HFFc6 (cell line): ENCODE measurements at regions not wholly inside any gene's neighbourhood (a gene's known extent, or its start where the extent isn't known, plus 50 kb on each side); places are given as distances from the start of the nearest gene placed in this dataset.
"Not testable (repeated sequence)": the region's sequence is repeated elsewhere in the genome, so short reads cannot be mapped to it uniquely, and the experiment has no call there.

ENCODE experiments used
- DNase-seq: peaks from one replicate; pipeline ENCODE4 v3.0.0-alpha.2; 2018
- H3K27ac Mint-ChIP-seq: 2 replicates; pipeline ENCODE4 v1.8.0; 2020; ENCODE audit warnings: mild to moderate bottlenecking, mixed read lengths
- H3K27me3 Mint-ChIP-seq: 2 replicates; pipeline ENCODE4 v1.8.0; 2021; ENCODE audit warnings: mild to moderate bottlenecking, moderate library complexity, mixed read lengths; ENCODE audit not compliant: insufficient read depth
- H3K36me3 Mint-ChIP-seq: 2 replicates; pipeline ENCODE4 v1.8.0; 2021; ENCODE audit warnings: low read depth, mixed read lengths
- H3K4me1 Mint-ChIP-seq: 2 replicates; pipeline ENCODE4 v1.8.0; 2020; ENCODE audit warnings: low read depth, mixed read lengths
- H3K4me3 Mint-ChIP-seq: 2 replicates; pipeline ENCODE4 v1.8.0; 2020; ENCODE audit warnings: mild to moderate bottlenecking, moderate library complexity, mixed read lengths
- H3K9me3 Mint-ChIP-seq: 2 replicates; pipeline ENCODE4 v1.8.0; 2020; ENCODE audit warnings: mild to moderate bottlenecking, mixed read lengths
- TF ChIP-seq, protein P1 (sequence below): fragments of 200-600 bp; sonication (generic); IDR thresholded peaks from 2 replicates; pipeline ENCODE4 v1.5.0; 2021; ENCODE audit warnings: antibody characterized with exemption, mild to moderate bottlenecking

DNA sequence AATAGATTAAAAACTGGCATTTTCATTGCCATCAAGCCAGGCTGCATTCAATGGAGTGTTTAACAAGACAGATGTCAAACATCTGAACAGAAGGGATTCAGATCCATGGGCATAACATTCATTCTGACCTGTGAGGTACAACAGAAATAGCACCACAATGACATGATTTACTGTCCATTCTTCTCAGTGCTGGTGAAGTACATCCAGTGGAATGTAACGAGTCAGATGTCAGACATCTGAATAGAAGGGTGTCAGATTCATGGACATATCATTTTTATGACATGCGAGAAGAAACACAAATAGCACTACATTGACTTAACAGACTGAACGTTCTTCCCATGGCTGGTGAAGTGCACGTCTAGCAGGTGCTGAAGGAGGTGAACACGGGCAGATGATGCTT is 186.4 kb downstream of the PPP4R3C start:
- H3K27me3 Mint-ChIP-seq, result no peaks in the 10 kb centered on the region
- no peak overlapping the region for H3K4me3 Mint-ChIP-seq
- peaks cover 5% of the 10 kb centered on the region for H3K9me3 Mint-ChIP-seq
- no peak for DNase-seq
- no peaks in the 10 kb centered on the region for H3K4me1 Mint-ChIP-seq
- no peaks in the 10 kb centered on the region for H3K36me3 Mint-ChIP-seq
- TF ChIP-seq, protein P1, sequence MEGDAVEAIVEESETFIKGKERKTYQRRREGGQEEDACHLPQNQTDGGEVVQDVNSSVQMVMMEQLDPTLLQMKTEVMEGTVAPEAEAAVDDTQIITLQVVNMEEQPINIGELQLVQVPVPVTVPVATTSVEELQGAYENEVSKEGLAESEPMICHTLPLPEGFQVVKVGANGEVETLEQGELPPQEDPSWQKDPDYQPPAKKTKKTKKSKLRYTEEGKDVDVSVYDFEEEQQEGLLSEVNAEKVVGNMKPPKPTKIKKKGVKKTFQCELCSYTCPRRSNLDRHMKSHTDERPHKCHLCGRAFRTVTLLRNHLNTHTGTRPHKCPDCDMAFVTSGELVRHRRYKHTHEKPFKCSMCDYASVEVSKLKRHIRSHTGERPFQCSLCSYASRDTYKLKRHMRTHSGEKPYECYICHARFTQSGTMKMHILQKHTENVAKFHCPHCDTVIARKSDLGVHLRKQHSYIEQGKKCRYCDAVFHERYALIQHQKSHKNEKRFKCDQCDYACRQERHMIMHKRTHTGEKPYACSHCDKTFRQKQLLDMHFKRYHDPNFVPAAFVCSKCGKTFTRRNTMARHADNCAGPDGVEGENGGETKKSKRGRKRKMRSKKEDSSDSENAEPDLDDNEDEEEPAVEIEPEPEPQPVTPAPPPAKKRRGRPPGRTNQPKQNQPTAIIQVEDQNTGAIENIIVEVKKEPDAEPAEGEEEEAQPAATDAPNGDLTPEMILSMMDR, result no peak
- H3K27ac Mint-ChIP-seq, result no peak overlapping the region

DNA sequence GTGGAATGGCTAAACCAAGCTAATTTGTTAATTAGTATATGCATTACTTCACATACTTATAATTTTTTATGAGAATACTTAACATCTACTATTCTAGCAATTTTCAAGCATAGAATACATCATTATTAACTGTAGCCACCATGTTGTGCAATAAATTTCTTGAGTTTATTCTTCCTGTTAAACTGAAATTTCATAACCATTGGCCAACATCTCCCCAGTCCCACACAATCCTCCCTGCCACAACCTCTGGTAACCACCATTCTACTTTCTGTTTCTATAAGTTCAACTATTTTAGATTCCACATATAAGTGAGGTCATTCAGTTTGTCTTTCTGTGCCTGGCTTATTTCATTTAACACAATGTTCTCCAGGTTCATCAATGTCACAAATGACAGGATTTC is 208.5 kb downstream of the PPP4R3C start:
- H3K27ac Mint-ChIP-seq, result no peak overlapping the region
- TF ChIP-seq, protein P1, result no peak
- no peak overlapping the region for H3K4me3 Mint-ChIP-seq
- no peaks in the 10 kb centered on the region for H3K27me3 Mint-ChIP-seq
- DNase-seq, result no peak
- H3K9me3 Mint-ChIP-seq, result no peaks in the 10 kb centered on the region; the same call in 1 of the 2 replicates
- no peaks in the 10 kb centered on the region for H3K4me1 Mint-ChIP-seq
- H3K36me3 Mint-ChIP-seq, result no peaks in the 10 kb centered on the region

DNA sequence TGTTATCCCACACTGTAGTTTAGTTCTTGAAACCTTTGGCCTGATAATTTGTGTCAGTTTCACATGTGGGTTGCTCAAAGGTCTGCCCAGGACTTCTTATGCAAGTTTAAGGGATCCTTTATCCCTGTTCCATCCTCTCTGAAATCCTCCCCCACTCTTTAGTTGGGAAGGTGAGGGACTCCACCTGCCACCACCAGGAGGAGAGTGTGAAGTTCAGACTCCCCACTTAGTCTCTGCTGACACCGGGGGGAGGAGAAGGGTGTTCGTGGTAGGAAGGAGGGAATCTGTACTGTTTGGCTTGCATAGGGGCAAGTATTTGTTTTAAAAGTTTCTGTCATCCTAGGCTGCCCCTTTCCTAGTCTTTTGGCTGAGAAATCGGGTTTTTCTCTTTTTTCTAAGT is 211.8 kb downstream of the PPP4R3C start:
- no peaks in the 10 kb centered on the region for H3K4me1 Mint-ChIP-seq
- TF ChIP-seq, protein P1, result no peak
- H3K9me3 Mint-ChIP-seq, result no peaks in the 10 kb centered on the region; the same call in 1 of the 2 replicates
- no peak for DNase-seq
- H3K27ac Mint-ChIP-seq, result no peak overlapping the region
- no peaks in the 10 kb centered on the region for H3K36me3 Mint-ChIP-seq
- H3K4me3 Mint-ChIP-seq, result no peak overlapping the region
- H3K27me3 Mint-ChIP-seq, result no peaks in the 10 kb centered on the region

DNA sequence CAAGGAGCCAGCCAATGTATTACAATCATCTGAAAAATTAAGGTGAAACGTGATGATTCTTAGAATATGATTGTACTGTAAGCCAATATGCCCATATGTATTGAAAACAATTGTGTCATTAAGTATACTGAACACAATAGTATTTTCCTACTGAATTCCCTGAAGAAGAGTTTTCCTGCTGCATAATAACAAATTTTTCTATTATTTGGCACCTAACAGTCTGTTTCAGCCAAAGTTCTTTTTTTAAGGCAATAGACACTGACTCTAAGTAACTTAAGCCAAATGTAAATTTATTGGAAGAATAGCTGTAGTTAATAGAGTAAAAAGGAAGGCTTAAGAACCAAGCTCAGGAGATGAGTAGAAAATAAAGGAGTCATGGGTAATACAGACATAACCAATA is 220.6 kb downstream of the PPP4R3C start:
- TF ChIP-seq, protein P1, result no peak
- no peaks in the 10 kb centered on the region for H3K4me1 Mint-ChIP-seq
- peaks cover 26% of the 10 kb centered on the region for H3K9me3 Mint-ChIP-seq
- H3K27me3 Mint-ChIP-seq, result no peaks in the 10 kb centered on the region
- no peaks in the 10 kb centered on the region for H3K36me3 Mint-ChIP-seq
- no peak overlapping the region for H3K27ac Mint-ChIP-seq
- no peak for DNase-seq
- H3K4me3 Mint-ChIP-seq, result no peak overlapping the region

DNA sequence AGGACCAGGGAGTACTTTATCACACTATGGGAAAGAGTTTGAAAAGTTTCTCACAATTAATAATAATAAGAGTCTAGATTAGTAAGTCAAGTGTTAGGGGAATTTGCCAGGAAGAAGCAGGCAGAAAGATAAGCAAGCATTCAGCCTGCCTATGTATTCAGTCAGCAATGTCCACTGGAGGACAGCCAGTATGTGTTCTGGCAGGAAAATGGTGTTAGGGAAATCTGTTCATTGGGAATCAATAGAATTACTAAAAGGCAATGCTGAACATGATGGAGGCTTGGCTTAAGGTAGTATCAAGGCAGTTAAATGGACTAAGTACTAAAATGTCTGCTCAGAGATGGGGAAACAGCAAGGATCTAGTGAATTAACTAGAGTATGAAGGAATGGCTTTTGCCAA is 221.2 kb downstream of the PPP4R3C start:
- no peaks in the 10 kb centered on the region for H3K27me3 Mint-ChIP-seq
- H3K36me3 Mint-ChIP-seq, result no peaks in the 10 kb centered on the region
- no peak overlapping the region for H3K27ac Mint-ChIP-seq
- TF ChIP-seq, protein P1, result no peak
- no peak overlapping the region for H3K4me3 Mint-ChIP-seq
- DNase-seq, result no peak
- peaks cover 26% of the 10 kb centered on the region for H3K9me3 Mint-ChIP-seq
- H3K4me1 Mint-ChIP-seq, result no peaks in the 10 kb centered on the region

DNA sequence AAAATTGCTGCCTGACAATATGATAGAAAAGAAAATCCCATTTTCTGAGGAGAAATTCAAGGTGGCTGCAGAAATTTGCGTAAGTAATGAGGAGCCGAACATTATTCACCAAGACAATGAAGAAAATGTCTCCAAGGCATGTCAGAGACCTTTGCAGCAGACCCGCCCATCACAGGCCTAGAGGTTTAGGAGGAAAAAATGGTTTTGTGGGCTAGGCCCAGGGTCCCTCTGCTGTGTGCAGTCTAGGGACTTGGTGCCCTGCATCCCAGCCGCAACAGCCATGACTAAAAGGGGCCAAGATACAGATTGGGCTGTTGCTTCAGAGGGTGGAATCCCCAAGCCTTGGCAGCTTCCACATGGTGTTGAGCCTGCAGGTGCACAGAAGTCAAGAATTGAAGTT is 223.1 kb downstream of the PPP4R3C start:
- not testable (repeated sequence) for DNase-seq, H3K36me3 Mint-ChIP-seq, H3K27me3 Mint-ChIP-seq, H3K4me3 Mint-ChIP-seq, H3K27ac Mint-ChIP-seq, H3K4me1 Mint-ChIP-seq
- peaks cover 25% of the 10 kb centered on the region for H3K9me3 Mint-ChIP-seq
